ENCODE measurements at regions not wholly inside any gene's neighbourhood (a gene's known extent, or its start where the extent isn't known, plus 50 kb on each side); places are given as distances from the start of the nearest gene placed in this dataset.

GRCh38 chr17:77420804-77421629 lies 280.2 kb downstream of the SEC14L1 start:
- DNase-seq = peak in 1 of 2 donors; percentile 69

- no peak for DNase-seq
Observed at GRCh38 chr17:77421630-77421972, 280.8 kb downstream of the SEC14L1 start.

- DNase-seq = no peak
Observed at GRCh38 chr17:77422104-77422747, 281.5 kb downstream of the SEC14L1 start.

GRCh38 chr17:77422748-77423113 lies 282.0 kb downstream of the SEC14L1 start:
- no peak for DNase-seq

GRCh38 chr17:77423589-77424451 lies 283.1 kb downstream of the SEC14L1 start:
- DNase-seq = no peak

GRCh38 chr17:77424585-77425344 lies 284.0 kb downstream of the SEC14L1 start:
- peak in 1 of 2 donors; percentile 21 for DNase-seq

GRCh38 chr17:77425348-77425747 lies 284.6 kb downstream of the SEC14L1 start:
- DNase-seq = no peak

GRCh38 chr17:77425791-77426641 lies 285.2 kb downstream of the SEC14L1 start:
- DNase-seq = peak; percentile 8 to 27

GRCh38 chr17:77426676-77427386 lies 286.1 kb downstream of the SEC14L1 start:
- DNase-seq = no peak

GRCh38 chr17:77427391-77427991 lies 286.7 kb downstream of the SEC14L1 start:
- DNase-seq = no peak

- DNase-seq = peak in 1 of 2 donors; percentile 72
Observed at GRCh38 chr17:77428020-77428748, 287.4 kb downstream of the SEC14L1 start.

- DNase-seq = no peak
Observed at GRCh38 chr17:77428749-77429368, 288.1 kb downstream of the SEC14L1 start.

- peak in 1 of 2 donors; percentile 42 for DNase-seq
Observed at GRCh38 chr17:77429369-77429968, 288.7 kb downstream of the SEC14L1 start.

GRCh38 chr17:77429969-77430752 lies 289.4 kb downstream of the SEC14L1 start:
- DNase-seq = peak in 1 of 2 donors; percentile 34

GRCh38 chr17:77432034-77432661 lies 291.4 kb downstream of the SEC14L1 start:
- no peak for DNase-seq

- DNase-seq = no peak
Observed at GRCh38 chr17:77432742-77433141, 292.0 kb downstream of the SEC14L1 start.

- no peak for DNase-seq
Observed at GRCh38 chr17:77433385-77434135, 292.8 kb downstream of the SEC14L1 start.

Data from bone marrow (tissue), 2 donors.